ENCODE measurements at regions not wholly inside any gene's neighbourhood (a gene's known extent, or its start where the extent isn't known, plus 50 kb on each side); places are given as distances from the start of the nearest gene placed in this dataset.

GRCh38 chr3:171966533-171967136 lies 72.7 kb upstream of the FNDC3B start:
- peak overlapping the region in 1 of 2 donors; percentile 51 for H3K27ac ChIP-seq (ENCODE audit: low read depth in 1 of 2, low read length in 1 of 2)
- DNase-seq (no peak), ATAC-seq (ENCODE audit: insufficient read depth, low FRiP score) (no peak)
- 42 to 45% methylated on average over 3 of the region's 3 CpGs for whole genome bisulfite sequencing, 2 donors
- TF ChIP-seq, protein P1, sequence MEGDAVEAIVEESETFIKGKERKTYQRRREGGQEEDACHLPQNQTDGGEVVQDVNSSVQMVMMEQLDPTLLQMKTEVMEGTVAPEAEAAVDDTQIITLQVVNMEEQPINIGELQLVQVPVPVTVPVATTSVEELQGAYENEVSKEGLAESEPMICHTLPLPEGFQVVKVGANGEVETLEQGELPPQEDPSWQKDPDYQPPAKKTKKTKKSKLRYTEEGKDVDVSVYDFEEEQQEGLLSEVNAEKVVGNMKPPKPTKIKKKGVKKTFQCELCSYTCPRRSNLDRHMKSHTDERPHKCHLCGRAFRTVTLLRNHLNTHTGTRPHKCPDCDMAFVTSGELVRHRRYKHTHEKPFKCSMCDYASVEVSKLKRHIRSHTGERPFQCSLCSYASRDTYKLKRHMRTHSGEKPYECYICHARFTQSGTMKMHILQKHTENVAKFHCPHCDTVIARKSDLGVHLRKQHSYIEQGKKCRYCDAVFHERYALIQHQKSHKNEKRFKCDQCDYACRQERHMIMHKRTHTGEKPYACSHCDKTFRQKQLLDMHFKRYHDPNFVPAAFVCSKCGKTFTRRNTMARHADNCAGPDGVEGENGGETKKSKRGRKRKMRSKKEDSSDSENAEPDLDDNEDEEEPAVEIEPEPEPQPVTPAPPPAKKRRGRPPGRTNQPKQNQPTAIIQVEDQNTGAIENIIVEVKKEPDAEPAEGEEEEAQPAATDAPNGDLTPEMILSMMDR (IDR thresholded peaks at IDR 0.05; ENCODE audit: control extremely low read depth, extremely low read depth) = no peak
- no peaks in the 10 kb centered on the region for H3K9me3 ChIP-seq (ENCODE audit: control insufficient read depth in 4 of 4, insufficient read depth in 3 of 4, low read length in 3 of 4)
- no peaks in the 10 kb centered on the region for H3K36me3 ChIP-seq (ENCODE audit: control insufficient read depth in 4 of 4, insufficient read depth in 4 of 4, low read length in 4 of 4)
- no peaks in the 10 kb centered on the region for H3K27me3 ChIP-seq (ENCODE audit: control insufficient read depth in 3 of 3, insufficient read depth in 3 of 3, low read length in 2 of 3)
- no peak overlapping the region for H3K4me3 ChIP-seq
- H3K4me1 ChIP-seq (ENCODE audit: control insufficient read depth in 5 of 5, insufficient read depth in 5 of 5, low read length in 5 of 5) = peaks cover 0 to 21% (median 5%) of the 10 kb centered on the region in 5 donors
- no peak overlapping the region for H3K9ac ChIP-seq (ENCODE audit: insufficient read depth in 1 of 2, low read length in 2 of 2)

GRCh38 chr3:171967137-171967783 lies 72.1 kb upstream of the FNDC3B start:
- TF ChIP-seq, protein P1 (IDR thresholded peaks at IDR 0.05; ENCODE audit: control extremely low read depth, extremely low read depth) = no peak
- DNase-seq = peak; percentile 24 to 80 (median 75)
- WGBS, 2 donors = 12 to 14% methylated on average over 6 of the region's 6 CpGs
- no peaks in the 10 kb centered on the region for H3K36me3 ChIP-seq (ENCODE audit: control insufficient read depth in 4 of 4, insufficient read depth in 4 of 4, low read length in 4 of 4)
- H3K9ac ChIP-seq (ENCODE audit: insufficient read depth in 1 of 2, low read length in 2 of 2) = no peak overlapping the region
- no peaks in the 10 kb centered on the region for H3K9me3 ChIP-seq (ENCODE audit: control insufficient read depth in 4 of 4, insufficient read depth in 3 of 4, low read length in 3 of 4)
- H3K4me1 ChIP-seq (ENCODE audit: control insufficient read depth in 5 of 5, insufficient read depth in 5 of 5, low read length in 5 of 5) = peaks cover 0 to 21% (median 5%) of the 10 kb centered on the region in 5 donors
- H3K27me3 ChIP-seq (ENCODE audit: control insufficient read depth in 3 of 3, insufficient read depth in 3 of 3, low read length in 2 of 3) = no peaks in the 10 kb centered on the region
- peak overlapping the region in 1 of 2 donors; percentile 47 for H3K27ac ChIP-seq (ENCODE audit: low read depth in 1 of 2, low read length in 1 of 2)
- ATAC-seq (ENCODE audit: insufficient read depth, low FRiP score) = peak; percentile 71
- no peak overlapping the region for H3K4me3 ChIP-seq

- peak in 1 of 3 donors; percentile 36 for DNase-seq
- H3K36me3 ChIP-seq (ENCODE audit: control insufficient read depth in 4 of 4, insufficient read depth in 4 of 4, low read length in 4 of 4) = no peaks in the 10 kb centered on the region
- WGBS, 2 donors = 60 to 77% methylated on average over 9 of the region's 9 CpGs
- no peak overlapping the region for H3K4me3 ChIP-seq
- no peaks in the 10 kb centered on the region for H3K9me3 ChIP-seq (ENCODE audit: control insufficient read depth in 4 of 4, insufficient read depth in 3 of 4, low read length in 3 of 4)
- H3K27ac ChIP-seq (ENCODE audit: low read depth in 1 of 2, low read length in 1 of 2) = no peak overlapping the region
- H3K27me3 ChIP-seq (ENCODE audit: control insufficient read depth in 3 of 3, insufficient read depth in 3 of 3, low read length in 2 of 3) = no peaks in the 10 kb centered on the region
- H3K9ac ChIP-seq (ENCODE audit: insufficient read depth in 1 of 2, low read length in 2 of 2) = no peak overlapping the region
- TF ChIP-seq, protein P1 (IDR thresholded peaks at IDR 0.05; ENCODE audit: control extremely low read depth, extremely low read depth) = no peak
- ATAC-seq (ENCODE audit: insufficient read depth, low FRiP score) = no peak
- H3K4me1 ChIP-seq (ENCODE audit: control insufficient read depth in 5 of 5, insufficient read depth in 5 of 5, low read length in 5 of 5) = peaks cover 0 to 21% (median 5%) of the 10 kb centered on the region in 5 donors
Measured at GRCh38 chr3:171967932-171968678, 71.3 kb upstream of the FNDC3B start.
